PC-9 (cell line): ENCODE measurements at regions not wholly inside any gene's neighbourhood (a gene's known extent, or its start where the extent isn't known, plus 50 kb on each side); places are given as distances from the start of the nearest gene placed in this dataset.

Experiments used
- BruUV-seq: library from RNA; stranded (reverse); fragments of 400-500 nt; replicated peaks from 2 replicates; lab custom pipeline; 2021; lab: Mats Ljungman, UMichigan
- CTCF ChIA-PET: fragments of 300-600 bp; sonication (Branson Sonifier 250); formaldehyde crosslinking; loops from one replicate; lab custom pipeline; 2022; ENCODE audit warnings: antibody characterized with exemption; lab: Charles Lee
- POLR2A ChIA-PET: fragments of 300-600 bp; sonication (Branson Sonifier 250); formaldehyde crosslinking; loops from one replicate; lab custom pipeline; 2022; ENCODE audit warnings: antibody characterized with exemption; ENCODE audit not compliant: unreplicated experiment; lab: Charles Lee
- DNase-seq, 2 experiments: peaks; one replicate each; pipeline versions ENCODE4 v3.0.0 to v3.0.0-alpha.2; 2015 to 2022; ENCODE audit warnings: mixed read lengths in 1 of 2
- H2AFZ ChIP-seq: fragments of 200-600 bp; sonication (generic); 2 replicates; pipeline ENCODE4 v1.8.1; 2017; ENCODE audit warnings: antibody characterized with exemption
- H3F3A ChIP-seq: fragments of 200-600 bp; sonication (generic); 2 replicates; pipeline ENCODE4 v1.8.1; 2017; ENCODE audit warnings: antibody characterized with exemption, mild to moderate bottlenecking, low read depth; ENCODE audit not compliant: insufficient read depth
- H3K27ac ChIP-seq: fragments of 200-600 bp; sonication (generic); 2 replicates; pipeline ENCODE4 v1.6.1; 2016; ENCODE audit warnings: mixed run types
- H3K27me3 ChIP-seq: fragments of 200-600 bp; sonication (generic); 2 replicates; pipeline ENCODE4 v1.6.1; 2016; ENCODE audit warnings: low read depth, mixed run types; ENCODE audit not compliant: insufficient read depth
- H3K36me3 ChIP-seq: fragments of 200-600 bp; sonication (generic); 2 replicates; pipeline ENCODE4 v1.6.1; 2016; ENCODE audit warnings: low read depth, mixed run types
- H3K4me1 ChIP-seq: fragments of 200-600 bp; sonication (generic); replicated peaks from 2 replicates; pipeline ENCODE4 v1.6.1; 2016; ENCODE audit warnings: mixed run types; ENCODE audit not compliant: insufficient read depth
- H3K4me2 ChIP-seq: fragments of 200-600 bp; sonication (generic); 2 replicates; pipeline ENCODE4 v1.6.1; 2017; ENCODE audit warnings: mixed run types
- H3K4me3 ChIP-seq: fragments of 200-600 bp; sonication (generic); 2 replicates; pipeline ENCODE4 v1.6.1; 2016; ENCODE audit warnings: mixed run types
- H3K79me2 ChIP-seq: fragments of 200-600 bp; sonication (generic); 2 replicates; pipeline ENCODE4 v1.6.1; 2017; ENCODE audit warnings: low read depth, mixed run types
- H3K9me2 ChIP-seq: fragments of 200-600 bp; sonication (generic); 2 replicates; pipeline ENCODE4 v1.8.1; 2017; ENCODE audit warnings: mild to moderate bottlenecking; ENCODE audit not compliant: insufficient read depth
- H3K9me3 ChIP-seq: fragments of 200-600 bp; sonication (generic); 2 replicates; pipeline ENCODE4 v1.8.1; 2016; ENCODE audit warnings: low read depth; ENCODE audit not compliant: insufficient read depth
- H4K20me1 ChIP-seq: fragments of 200-600 bp; sonication (generic); 2 replicates; pipeline ENCODE4 v1.8.1; 2017; ENCODE audit not compliant: insufficient read depth
- EZH2 ChIP-seq: fragments of 200-600 bp; sonication (generic); IDR thresholded peaks from 2 replicates; pipeline ENCODE4 v1.8.0; 2017; ENCODE audit warnings: antibody characterized with exemption, low read depth
- intact Hi-C: fragments of 100-400 bp; cut with micrococcal nuclease; formaldehyde crosslinking; loops from one replicate; pipeline ENCODE4 v1.10.0; 2022; ENCODE audit not compliant: unreplicated experiment
- TF ChIP-seq, protein P1 (sequence below): fragments of 200-600 bp; sonication (generic); conservative IDR thresholded peaks from 2 replicates; pipeline ENCODE4 v1.6.1; 2017; ENCODE audit warnings: mixed run types, antibody characterized with exemption, mild to moderate bottlenecking, moderate library complexity

DNA sequence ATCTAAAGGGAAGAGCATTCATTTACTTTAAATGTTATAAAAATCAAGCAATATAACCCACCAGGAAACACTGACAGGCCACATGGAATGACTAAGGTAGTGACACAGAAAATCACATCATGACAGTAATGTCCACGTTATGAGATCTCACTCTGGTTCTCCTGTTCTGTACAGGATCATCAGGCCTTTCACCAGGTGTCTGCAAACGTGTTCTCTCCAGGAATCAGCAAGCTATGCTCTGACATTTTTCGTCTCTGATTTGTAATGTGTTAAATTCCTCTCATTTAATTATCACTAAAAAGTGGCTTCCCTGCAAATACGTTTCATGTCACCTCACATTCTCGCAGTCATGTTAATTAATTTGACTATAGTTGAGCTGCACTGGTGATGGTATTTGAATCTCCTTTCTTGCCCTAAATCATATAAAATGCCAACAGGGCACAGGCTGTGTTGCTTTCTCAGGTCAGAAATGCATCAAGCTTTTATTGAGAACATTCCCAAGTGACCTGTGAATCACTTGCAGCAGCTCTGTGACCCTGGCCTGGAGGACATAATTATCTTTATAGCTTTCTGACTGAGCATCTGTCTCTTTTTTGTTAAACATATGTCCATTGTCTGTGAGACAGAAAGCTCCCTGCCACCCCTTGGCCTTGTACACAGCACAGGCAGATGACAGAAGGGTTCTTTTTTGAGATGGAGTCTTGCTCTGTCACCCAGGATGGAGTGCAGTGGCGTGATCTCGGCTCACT lies 196.2 kb downstream of the DIRAS2 start:
- H3K79me2 ChIP-seq, result no peaks in the 10 kb centered on the region
- peaks cover 22% of the 10 kb centered on the region for H3K4me1 ChIP-seq
- no peak for TF ChIP-seq EZH2
- TF ChIP-seq, protein P1, sequence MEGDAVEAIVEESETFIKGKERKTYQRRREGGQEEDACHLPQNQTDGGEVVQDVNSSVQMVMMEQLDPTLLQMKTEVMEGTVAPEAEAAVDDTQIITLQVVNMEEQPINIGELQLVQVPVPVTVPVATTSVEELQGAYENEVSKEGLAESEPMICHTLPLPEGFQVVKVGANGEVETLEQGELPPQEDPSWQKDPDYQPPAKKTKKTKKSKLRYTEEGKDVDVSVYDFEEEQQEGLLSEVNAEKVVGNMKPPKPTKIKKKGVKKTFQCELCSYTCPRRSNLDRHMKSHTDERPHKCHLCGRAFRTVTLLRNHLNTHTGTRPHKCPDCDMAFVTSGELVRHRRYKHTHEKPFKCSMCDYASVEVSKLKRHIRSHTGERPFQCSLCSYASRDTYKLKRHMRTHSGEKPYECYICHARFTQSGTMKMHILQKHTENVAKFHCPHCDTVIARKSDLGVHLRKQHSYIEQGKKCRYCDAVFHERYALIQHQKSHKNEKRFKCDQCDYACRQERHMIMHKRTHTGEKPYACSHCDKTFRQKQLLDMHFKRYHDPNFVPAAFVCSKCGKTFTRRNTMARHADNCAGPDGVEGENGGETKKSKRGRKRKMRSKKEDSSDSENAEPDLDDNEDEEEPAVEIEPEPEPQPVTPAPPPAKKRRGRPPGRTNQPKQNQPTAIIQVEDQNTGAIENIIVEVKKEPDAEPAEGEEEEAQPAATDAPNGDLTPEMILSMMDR, result no peak
- no peak overlapping the region for H3K27ac ChIP-seq
- H3K9me3 ChIP-seq, result no peaks in the 10 kb centered on the region
- ChIA-PET CTCF (interaction anchor here (0.5 kb wide), 1 partner anchor 208 kb away, joined by 4 read pairs; no protein-coding TSS in a partner anchor), POLR2A (no interaction called here)
- H4K20me1 ChIP-seq, result no peaks in the 10 kb centered on the region
- DNase-seq, result no peak
- H3K4me2 ChIP-seq, result no peak overlapping the region
- H3K9me2 ChIP-seq, result no peaks in the 10 kb centered on the region
- H3K36me3 ChIP-seq, result no peaks in the 10 kb centered on the region
- H3K4me3 ChIP-seq, result no peak overlapping the region
- H3F3A ChIP-seq, result peaks cover 12% of the 10 kb centered on the region
- no peaks in the 10 kb centered on the region for H3K27me3 ChIP-seq
- H2AFZ ChIP-seq, result no peak overlapping the region
- intact Hi-C loops, result loop anchor here (1.0 kb wide), 1 partner anchor 12 kb away; no protein-coding TSS in a partner anchor
- no TSS peak for BruUV-seq

DNA sequence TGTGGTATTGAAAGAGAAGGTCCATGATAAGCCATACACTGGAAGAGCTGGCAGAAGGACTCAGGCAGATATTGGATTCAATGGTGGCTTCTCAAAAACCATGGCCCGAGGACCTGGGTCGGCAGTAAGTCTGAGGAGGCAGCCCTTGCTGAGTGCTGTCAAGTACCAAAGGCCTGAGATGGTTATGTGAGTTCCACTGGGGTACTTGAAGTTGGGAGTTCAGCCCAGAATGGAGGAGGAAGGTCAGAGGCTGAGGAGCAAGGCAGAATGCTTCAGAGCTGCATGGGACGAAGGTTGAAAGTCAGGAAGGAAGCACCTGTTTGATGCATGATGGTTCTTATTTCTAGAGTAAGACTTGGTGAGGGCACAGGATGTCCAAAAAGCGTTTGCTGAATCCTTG lies 194.9 kb downstream of the DIRAS2 start:
- Histone ChIP-seq H3K27me3 (no peaks in the 10 kb centered on the region), H3K9me2 (no peaks in the 10 kb centered on the region), H3K79me2 (no peaks in the 10 kb centered on the region), H3K4me2 (no peak overlapping the region), H4K20me1 (no peaks in the 10 kb centered on the region), H2AFZ (no peak overlapping the region), H3K4me3 (no peak overlapping the region), H3F3A (no peaks in the 10 kb centered on the region), H3K27ac (no peak overlapping the region), H3K9me3 (no peaks in the 10 kb centered on the region), H3K4me1 (peaks cover 8% of the 10 kb centered on the region), H3K36me3 (no peaks in the 10 kb centered on the region)
- TF ChIP-seq EZH2, result no peak
- TF ChIP-seq, protein P1, result no peak
- POLR2A ChIA-PET, result no interaction called here
- DNase-seq, result no peak
- CTCF ChIA-PET, result no interaction called here
- intact Hi-C loops, result no loop called here
- BruUV-seq, result no TSS peak

DNA sequence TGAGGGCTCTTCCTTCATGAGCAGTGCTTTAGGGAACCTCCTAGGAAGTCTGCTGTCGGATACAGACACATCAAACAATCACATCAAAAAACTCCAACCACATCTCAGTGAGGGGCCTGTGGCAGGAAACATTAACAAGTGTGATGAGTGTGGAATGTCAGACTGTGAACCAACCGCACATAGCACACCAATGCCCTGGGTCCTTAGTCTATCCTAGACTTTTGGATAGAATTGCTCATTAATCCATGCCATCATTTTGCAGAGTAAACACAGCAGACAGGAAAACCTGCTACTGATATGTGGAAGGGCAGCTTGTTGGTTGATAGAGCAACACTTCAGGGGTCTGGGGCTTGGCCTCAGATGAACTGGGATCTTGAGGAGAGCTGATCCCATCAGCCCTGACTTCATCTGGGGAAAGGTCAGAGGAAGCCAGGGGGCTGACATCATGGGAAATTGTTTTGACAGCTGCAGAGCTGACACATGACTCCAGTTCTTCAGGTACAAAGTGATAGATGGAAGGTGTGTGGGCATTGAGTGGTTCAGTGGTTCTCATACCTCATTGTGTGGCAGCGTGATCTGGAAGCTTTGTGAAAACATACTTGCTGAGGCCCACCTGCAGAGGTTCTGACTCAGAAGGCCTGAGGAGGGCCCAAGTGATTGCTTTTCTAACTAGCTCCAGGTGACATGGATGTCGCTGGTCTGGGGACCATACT lies 193.3 kb downstream of the DIRAS2 start:
- ChIA-PET POLR2A (no interaction called here), CTCF (no interaction called here)
- Histone ChIP-seq H3K9me3 (peaks cover 3% of the 10 kb centered on the region; the same call in 1 of the 2 replicates), H3K9me2 (no peaks in the 10 kb centered on the region), H3K27ac (no peak overlapping the region), H3K27me3 (no peaks in the 10 kb centered on the region), H4K20me1 (no peaks in the 10 kb centered on the region), H3K4me2 (no peak overlapping the region), H3F3A (no peaks in the 10 kb centered on the region), H2AFZ (no peak overlapping the region), H3K4me1 (no peaks in the 10 kb centered on the region), H3K36me3 (no peaks in the 10 kb centered on the region), H3K79me2 (no peaks in the 10 kb centered on the region), H3K4me3 (no peak overlapping the region)
- intact Hi-C loops, result no loop called here
- DNase-seq, result no peak
- no TSS peak for BruUV-seq
- TF ChIP-seq, protein P1, result no peak
- TF ChIP-seq EZH2, result no peak
